Colon (tissue), 2 donors: ENCODE measurements at regions not wholly inside any gene's neighbourhood (a gene's known extent, or its start where the extent isn't known, plus 50 kb on each side); places are given as distances from the start of the nearest gene placed in this dataset.

ENCODE experiments used
- FAIRE-seq: peaks from 2 replicates; lab custom pipeline; 2012; peaks lifted over from hg19 to GRCh38; lab: Jason Lieb, UNC
- donor health status: control.
- donor health status: control.

DNA sequence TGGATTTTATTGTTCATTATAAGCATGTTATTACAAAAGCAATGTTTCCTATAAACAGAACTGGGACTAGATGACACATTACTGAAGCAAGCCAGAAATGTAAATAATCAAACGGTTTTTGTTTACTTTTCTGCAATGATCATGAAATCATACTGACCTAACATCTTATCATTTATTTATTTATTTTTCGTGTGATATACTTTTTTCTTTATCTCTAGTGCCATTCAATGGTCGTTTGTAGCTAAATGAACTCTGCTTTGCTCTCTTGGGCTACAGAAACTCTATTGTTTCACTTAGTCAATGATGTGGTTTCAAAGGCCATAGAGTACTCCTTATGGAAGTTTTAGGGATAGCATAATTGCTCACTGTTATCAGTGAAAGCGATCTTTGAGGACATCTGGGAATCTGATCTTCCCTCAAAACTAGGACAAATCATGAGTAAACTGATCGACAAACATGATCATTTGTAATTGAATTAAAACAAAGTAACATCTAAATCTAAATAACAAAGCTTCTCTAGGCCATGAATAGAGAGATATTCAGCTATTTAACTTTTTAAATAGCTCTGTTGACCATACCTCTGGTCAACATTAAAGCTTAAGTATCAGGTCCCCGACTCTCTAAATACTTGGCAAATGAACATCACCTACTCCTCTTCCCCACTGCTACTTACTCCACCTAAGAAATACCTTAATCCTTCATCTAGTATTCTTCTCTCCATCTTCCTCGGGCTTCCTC is 933.4 kb downstream of the TFAP2A start:
- no peak for FAIRE-seq

DNA sequence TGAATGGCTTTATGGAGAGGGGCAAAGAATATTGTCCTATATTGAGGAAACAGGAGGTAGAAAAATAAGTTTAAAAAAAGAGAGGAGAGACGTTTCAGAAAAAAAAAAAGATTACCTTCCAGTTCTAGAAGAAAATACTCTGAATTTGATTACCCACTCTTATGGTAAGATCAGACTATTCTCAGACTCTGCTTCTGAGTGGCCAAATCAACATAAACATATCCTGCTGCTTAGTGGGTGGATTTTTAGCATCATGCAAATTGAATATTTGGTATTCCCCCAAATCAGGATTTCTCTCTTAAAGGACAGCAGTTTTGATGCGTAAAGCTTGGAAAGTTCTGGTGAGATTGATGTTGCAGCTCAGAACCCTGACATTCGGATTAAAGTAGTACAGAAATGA is 946.6 kb downstream of the TFAP2A start:
- no peak for FAIRE-seq

DNA sequence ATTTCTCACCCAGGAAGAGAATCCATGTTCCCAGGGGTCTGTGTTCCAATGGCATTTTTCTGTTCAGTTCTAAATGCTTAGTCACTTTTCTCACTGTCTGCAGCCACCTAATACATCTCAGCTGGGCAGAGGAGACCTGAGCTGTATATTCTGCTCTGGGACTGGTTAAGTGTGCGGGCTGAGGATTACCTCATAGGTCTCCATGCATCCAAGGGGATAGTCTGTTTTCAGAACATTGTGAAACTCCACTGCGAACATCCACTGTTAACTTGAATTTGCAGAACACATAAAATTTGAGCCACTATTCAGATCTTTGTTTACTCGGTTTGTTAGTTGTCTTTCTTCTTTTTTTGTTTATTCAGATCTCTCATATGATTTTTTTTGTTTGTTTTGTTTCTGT is 947.1 kb downstream of the TFAP2A start:
- no peak for FAIRE-seq

GRCh38 chr6:9464583-9464982 is 950.3 kb downstream of the TFAP2A start:
- FAIRE-seq = no peak

- FAIRE-seq = no peak
These were observed 951.6 kb downstream of the TFAP2A start for GRCh38 chr6:9463311-9463710.

GRCh38 chr6:9461188-9461587 is 953.7 kb downstream of the TFAP2A start:
- FAIRE-seq = no peak

DNA sequence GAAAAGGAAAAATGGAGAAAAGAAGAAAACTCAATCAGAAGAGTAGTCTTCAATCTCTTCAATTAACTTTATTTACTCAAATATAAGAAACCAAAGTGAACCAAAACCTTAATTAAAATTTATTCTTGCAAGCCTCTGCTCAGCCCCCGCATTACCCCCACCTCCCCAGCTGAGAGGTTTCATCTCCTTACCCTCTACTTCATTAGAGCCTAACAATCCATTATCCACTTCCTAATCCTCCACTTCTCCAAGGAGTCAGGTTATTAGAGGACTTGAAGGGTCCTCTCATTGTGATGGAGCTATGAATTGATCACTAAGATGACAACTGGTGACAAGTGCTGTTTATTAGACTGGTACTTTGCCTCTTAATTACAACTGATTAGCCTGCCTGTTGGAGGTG is 956.5 kb downstream of the TFAP2A start:
- no peak for FAIRE-seq

DNA sequence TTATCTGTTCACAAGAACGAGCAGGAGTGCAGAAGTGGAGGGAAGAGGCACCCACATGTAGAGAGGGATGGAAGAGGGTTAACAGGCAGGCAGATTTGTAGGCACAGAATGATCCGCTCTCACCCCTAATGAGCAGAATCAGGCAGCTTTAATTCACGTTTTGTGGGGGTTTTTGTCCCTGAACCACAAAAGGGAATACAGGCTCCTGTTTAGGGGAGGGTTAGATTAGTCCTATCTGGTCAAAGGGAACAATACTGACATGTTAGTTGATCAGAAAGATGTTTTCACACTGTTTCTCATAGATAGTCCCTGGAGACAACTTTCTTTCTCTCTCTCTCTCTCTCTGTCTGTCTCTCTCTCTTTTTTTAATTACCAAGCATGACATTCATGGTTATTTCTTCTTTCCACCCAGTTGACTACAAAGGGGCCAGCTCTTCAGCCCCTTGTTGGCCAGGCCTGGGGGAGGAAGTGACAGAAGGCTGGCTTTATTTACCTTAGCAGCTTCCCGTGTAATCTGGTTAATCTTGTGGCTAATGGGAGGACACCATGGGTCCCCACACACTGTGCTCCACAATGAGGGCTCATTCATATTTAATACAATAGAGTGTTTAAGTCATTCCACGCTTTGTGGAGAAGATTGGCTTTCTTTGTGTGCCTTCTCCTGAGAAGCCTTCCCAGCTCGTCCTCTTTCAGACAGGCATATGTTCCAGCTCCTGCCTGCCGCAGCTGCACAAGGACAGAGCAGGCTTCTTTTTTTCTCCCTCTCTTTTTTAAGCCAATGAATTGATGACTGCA is 958.8 kb downstream of the TFAP2A start:
- no peak for FAIRE-seq

GRCh38 chr6:9439621-9440330 is 975.1 kb downstream of the TFAP2A start:
- FAIRE-seq = no peak

- no peak for FAIRE-seq
These were observed 977.0 kb downstream of the TFAP2A start for GRCh38 chr6:9437836-9438235.

GRCh38 chr6:9435281-9435680 is 979.6 kb downstream of the TFAP2A start:
- no peak for FAIRE-seq

DNA sequence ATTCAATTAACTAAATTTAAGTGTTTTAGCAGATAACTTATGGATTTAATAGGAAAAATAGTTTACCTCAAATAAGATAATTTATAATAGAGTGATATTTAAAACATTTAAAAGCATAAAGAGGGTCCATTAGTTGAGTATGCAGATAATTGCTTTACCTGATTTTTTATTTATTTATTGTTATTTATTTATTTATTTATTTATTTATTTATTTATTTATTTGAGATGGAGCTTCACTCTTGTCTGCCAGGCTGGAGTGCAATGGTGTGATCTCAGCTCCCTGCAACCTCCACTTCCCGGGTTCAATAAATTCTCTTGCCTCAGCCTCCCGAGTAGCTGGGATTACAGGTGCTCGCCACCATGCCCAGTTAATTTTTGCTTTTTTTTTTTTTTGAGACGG is 982.9 kb downstream of the TFAP2A start:
- no peak for FAIRE-seq

DNA sequence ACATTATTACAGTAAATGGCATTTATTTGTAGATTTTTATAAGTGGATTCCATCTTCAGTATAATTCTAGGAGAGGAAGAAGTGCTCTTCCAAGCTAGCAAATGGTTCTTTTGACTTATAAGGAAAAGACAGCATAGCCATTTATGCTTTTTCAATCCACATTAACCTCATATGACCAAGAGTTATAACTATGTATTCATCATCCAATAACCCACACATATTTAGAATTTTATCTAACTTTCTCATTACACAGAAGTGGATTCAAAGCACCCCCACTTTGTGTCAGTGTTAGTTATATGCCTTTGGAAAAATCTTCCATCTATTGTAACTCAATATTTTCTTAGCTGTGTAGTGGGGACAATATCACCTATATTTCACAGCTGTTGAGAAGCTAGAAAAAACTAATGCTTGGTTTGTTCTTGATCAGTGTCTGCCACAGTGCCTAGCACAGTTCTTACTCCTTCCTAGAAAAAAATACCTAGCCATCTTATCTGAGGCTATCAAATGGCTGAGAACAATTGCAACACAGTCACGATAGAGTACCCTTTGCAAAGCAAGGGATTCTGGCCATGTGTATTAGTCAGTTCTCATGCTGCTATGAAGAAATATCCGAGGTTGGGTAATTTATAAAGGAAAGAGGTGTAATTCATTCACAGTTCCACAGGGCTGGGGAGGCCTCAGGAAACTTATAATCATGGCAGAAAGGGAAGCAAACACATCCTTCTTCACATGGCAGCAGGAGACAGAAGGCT is 986.3 kb downstream of the TFAP2A start:
- FAIRE-seq = no peak

DNA sequence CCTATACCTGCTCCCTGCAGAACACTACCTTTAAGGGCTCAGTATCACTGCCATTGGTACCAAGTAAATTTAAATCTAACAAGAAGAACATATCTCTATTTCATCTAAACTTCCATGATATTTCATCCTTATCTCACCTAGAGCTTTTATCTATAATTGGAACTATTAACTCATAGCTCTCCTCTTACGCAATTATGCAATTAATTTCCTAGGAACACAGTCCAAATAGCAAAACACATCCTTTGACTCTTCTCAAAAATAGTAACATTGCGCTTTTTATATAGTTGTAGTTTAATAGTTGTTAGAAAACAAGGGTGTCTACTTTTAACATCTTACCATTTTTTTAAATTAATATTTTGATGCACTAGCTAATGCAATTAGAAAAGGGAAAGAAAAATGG is 986.8 kb upstream of the SLC35B3 start:
- FAIRE-seq = no peak

GRCh38 chr6:9420316-9421015 is 985.1 kb upstream of the SLC35B3 start:
- FAIRE-seq = no peak

GRCh38 chr6:9417400-9417799 is 982.1 kb upstream of the SLC35B3 start:
- FAIRE-seq = no peak

DNA sequence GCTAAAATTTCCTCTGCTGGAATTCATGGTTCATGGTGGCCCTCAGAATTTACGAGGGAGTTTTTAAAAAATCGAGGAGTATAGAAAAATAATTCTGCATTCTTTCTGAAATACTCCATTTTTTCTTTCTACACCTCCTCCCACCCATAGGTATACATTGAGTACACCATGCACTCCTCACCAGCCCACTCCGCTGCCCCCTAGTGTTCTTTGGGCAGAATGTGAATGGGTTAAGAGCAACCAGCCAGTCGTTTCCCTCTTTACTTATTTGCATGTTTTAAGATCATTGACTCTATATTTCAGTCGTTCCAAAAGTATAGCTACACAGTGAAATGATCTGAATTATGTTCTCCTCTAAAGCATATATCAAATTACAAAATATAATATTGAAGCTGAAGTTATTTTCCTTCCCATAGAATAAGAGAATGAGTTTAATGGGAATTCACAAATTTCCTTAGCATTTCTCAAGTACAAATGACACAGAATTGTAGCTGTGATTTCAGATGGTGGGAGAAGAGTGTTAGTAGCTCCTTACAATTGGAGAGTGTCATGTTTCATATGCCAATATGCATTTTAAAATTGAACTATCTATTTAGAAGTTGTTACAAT is 977.7 kb upstream of the SLC35B3 start:
- no peak for FAIRE-seq

DNA sequence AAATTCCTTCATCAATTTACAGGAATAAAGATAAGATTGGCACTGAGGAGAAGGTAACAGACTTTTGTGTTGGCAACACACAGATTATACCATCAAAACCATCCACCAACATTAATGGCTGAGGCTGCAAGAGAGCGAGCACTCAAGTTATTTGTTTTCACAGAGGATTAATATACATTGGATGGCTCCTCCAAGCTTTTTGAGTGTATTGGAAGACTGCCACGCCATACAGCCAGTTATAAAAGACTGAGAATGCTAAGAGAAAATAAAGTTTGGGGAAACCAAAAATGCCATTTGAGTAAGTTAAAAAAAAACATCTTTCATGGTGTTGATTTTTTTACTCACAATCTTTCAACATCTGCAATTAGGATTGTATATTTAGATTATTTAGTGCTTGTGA is 973.8 kb upstream of the SLC35B3 start:
- FAIRE-seq = no peak

DNA sequence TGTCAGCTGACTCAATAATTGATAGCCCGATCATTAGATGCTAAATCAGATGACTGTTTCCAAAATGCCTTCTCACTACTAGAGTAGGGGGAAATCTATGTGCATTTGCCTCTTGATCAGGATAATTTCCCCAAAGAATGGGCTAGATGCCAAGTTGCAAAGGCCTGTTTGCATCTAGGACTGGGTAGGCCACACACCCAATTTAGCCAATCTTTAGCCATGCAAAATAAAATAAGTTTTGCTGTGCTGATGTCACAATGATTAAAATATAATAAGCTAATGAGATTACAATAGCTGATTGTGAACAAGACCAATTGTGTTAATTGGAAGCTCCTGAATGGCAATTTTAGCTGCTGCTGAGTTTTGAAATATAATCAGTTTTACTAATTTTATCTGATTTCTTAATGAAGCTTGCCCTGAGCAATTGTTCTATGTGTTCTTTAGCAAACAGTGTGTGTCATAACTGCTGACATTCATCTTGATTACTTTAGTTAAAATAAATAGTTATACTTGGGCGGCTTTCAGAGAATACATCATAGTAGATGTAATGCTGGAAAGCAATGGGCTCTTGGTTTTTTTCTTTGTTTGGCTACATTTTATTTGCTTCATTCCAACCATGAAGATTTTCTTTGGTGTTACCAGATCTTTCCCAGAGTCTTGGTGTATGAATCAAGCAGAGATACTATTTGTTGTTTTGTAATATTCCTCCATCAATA is 973.2 kb upstream of the SLC35B3 start:
- no peak for FAIRE-seq

GRCh38 chr6:9405825-9406224 is 970.5 kb upstream of the SLC35B3 start:
- FAIRE-seq = no peak

GRCh38 chr6:9405369-9405768 is 970.0 kb upstream of the SLC35B3 start:
- no peak for FAIRE-seq
